GM18498 (cell line): ENCODE measurements at regions not wholly inside any gene's neighbourhood (a gene's known extent, or its start where the extent isn't known, plus 50 kb on each side); places are given as distances from the start of the nearest gene placed in this dataset.
"Not testable (repeated sequence)": the region's sequence is repeated elsewhere in the genome, so short reads cannot be mapped to it uniquely, and the experiment has no call there.

Experiments
- ATAC-seq: cut with Tn5 transposase; IDR thresholded peaks from one replicate; pipeline ENCODE4 v1.9.1; 2021; ENCODE audit warnings: mild to moderate bottlenecking, moderate library complexity; ENCODE audit not compliant: unreplicated experiment

- ATAC-seq: peak; percentile 58
These were observed 53.9 kb downstream of the OTOR start for GRCh38 chr20:16801919-16802651.

GRCh38 chr20:16802652-16802935, 54.4 kb downstream of the OTOR start:
- ATAC-seq: no peak

- ATAC-seq: no peak
These were observed 56.0 kb downstream of the OTOR start for GRCh38 chr20:16803965-16804792.

GRCh38 chr20:16804793-16805187, 56.6 kb downstream of the OTOR start:
- no peak for ATAC-seq

GRCh38 chr20:16806061-16806460, 57.9 kb downstream of the OTOR start:
- ATAC-seq: no peak

GRCh38 chr20:16806886-16807285, 58.7 kb downstream of the OTOR start:
- no peak for ATAC-seq

- ATAC-seq: no peak
These were observed 60.6 kb downstream of the OTOR start for GRCh38 chr20:16808796-16809195.

GRCh38 chr20:16810216-16810615, 62.1 kb downstream of the OTOR start:
- no peak for ATAC-seq

GRCh38 chr20:16816192-16816591, 68.0 kb downstream of the OTOR start:
- ATAC-seq: no peak

- ATAC-seq: no peak
These were observed 71.3 kb downstream of the OTOR start for GRCh38 chr20:16819483-16819882.

- ATAC-seq: no peak
These were observed 73.3 kb downstream of the OTOR start for GRCh38 chr20:16821211-16822089.

GRCh38 chr20:16824664-16825063, 76.5 kb downstream of the OTOR start:
- ATAC-seq: no peak

GRCh38 chr20:16828666-16829305, 80.6 kb downstream of the OTOR start:
- ATAC-seq: no peak

- not testable (repeated sequence) for ATAC-seq
These were observed 87.5 kb downstream of the OTOR start for GRCh38 chr20:16835690-16836089.

GRCh38 chr20:16842486-16843120, 94.4 kb downstream of the OTOR start:
- ATAC-seq: no peak

GRCh38 chr20:16844406-16844805, 96.2 kb downstream of the OTOR start:
- ATAC-seq: no peak

GRCh38 chr20:16846006-16846405, 97.8 kb downstream of the OTOR start:
- ATAC-seq: no peak

- ATAC-seq: no peak
These were observed 99.9 kb downstream of the OTOR start for GRCh38 chr20:16848061-16848460.

GRCh38 chr20:16848526-16848925, 100.4 kb downstream of the OTOR start:
- ATAC-seq: no peak

- ATAC-seq: no peak
These were observed 112.8 kb downstream of the OTOR start for GRCh38 chr20:16860914-16861313.

- no peak for ATAC-seq
These were observed 113.5 kb downstream of the OTOR start for GRCh38 chr20:16861708-16862107.
